GM23338 (cell line): ENCODE measurements at regions not wholly inside any gene's neighbourhood (a gene's known extent, or its start where the extent isn't known, plus 50 kb on each side); places are given as distances from the start of the nearest gene placed in this dataset.

Source experiments
- ATAC-seq: fragments of 200-7000 bp; cut with Tn5 transposase; 3 replicates; pipeline ENCODE4 v1.9.1; 2020
- DNase-seq: peaks from one replicate; pipeline ENCODE4 v3.0.0-alpha.2; 2015; ENCODE audit warnings: low spot score
- H2AFZ ChIP-seq: fragments of 200-600 bp; sonication (generic); 2 replicates; pipeline ENCODE4 v1.8.0; 2016; ENCODE audit warnings: antibody characterized with exemption, mild to moderate bottlenecking, moderate library complexity
- H3F3A ChIP-seq: fragments of 200-600 bp; sonication (generic); replicated peaks from 2 replicates; pipeline ENCODE4 v1.8.0; 2017; ENCODE audit warnings: antibody characterized with exemption, mixed run types, low read depth
- H3K27ac ChIP-seq: fragments of 200-600 bp; sonication (generic); 2 replicates; pipeline ENCODE4 v1.6.1; 2016; ENCODE audit warnings: low read depth
- H3K27me3 ChIP-seq: fragments of 200-600 bp; sonication (generic); 2 replicates; pipeline ENCODE4 v1.8.0; 2016; ENCODE audit warnings: mild to moderate bottlenecking, mixed run types, moderate library complexity; ENCODE audit not compliant: insufficient read depth
- H3K36me3 ChIP-seq: fragments of 200-600 bp; sonication (generic); 2 replicates; pipeline ENCODE4 v1.8.0; 2016; ENCODE audit warnings: mild to moderate bottlenecking; ENCODE audit not compliant: insufficient read depth
- H3K4me1 ChIP-seq: fragments of 200-600 bp; sonication (generic); 2 replicates; pipeline ENCODE4 v1.8.0; 2016; ENCODE audit warnings: mild to moderate bottlenecking, moderate library complexity; ENCODE audit not compliant: insufficient read depth
- H3K4me2 ChIP-seq: fragments of 200-600 bp; sonication (generic); 2 replicates; pipeline ENCODE4 v1.7.1; 2017; ENCODE audit warnings: mixed run types
- H3K4me3 ChIP-seq: fragments of 200-600 bp; sonication (generic); 2 replicates; pipeline ENCODE4 v1.6.1; 2016; ENCODE audit warnings: mixed run types
- H3K79me2 ChIP-seq: fragments of 200-600 bp; sonication (generic); replicated peaks from 2 replicates; pipeline ENCODE4 v1.8.0; 2017; ENCODE audit warnings: mild to moderate bottlenecking; ENCODE audit not compliant: insufficient read depth
- H3K9me2 ChIP-seq: fragments of 200-600 bp; sonication (generic); 2 replicates; pipeline ENCODE4 v1.8.0; 2017; ENCODE audit not compliant: insufficient read depth
- H4K20me1 ChIP-seq: fragments of 200-600 bp; sonication (generic); replicated peaks from 2 replicates; pipeline ENCODE4 v1.8.0; 2017; ENCODE audit warnings: mild to moderate bottlenecking; ENCODE audit not compliant: insufficient read depth
- H3K27ac Mint-ChIP-seq: 2 replicates; pipeline ENCODE4 v1.8.0; 2020; ENCODE audit warnings: inconsistent platforms, mild to moderate bottlenecking, moderate library complexity, mixed read lengths
- H3K27me3 Mint-ChIP-seq: 3 replicates; pipeline ENCODE4 v1.8.0; 2022; ENCODE audit warnings: low read depth, mild to moderate bottlenecking, moderate library complexity, mixed read lengths, inconsistent platforms; ENCODE audit not compliant: insufficient read depth, poor library complexity
- H3K36me3 Mint-ChIP-seq: 3 replicates; pipeline ENCODE4 v1.8.0; 2021; ENCODE audit warnings: low read depth, mild to moderate bottlenecking, inconsistent platforms, moderate library complexity, mixed read lengths
- H3K4me1 Mint-ChIP-seq: 3 replicates; pipeline ENCODE4 v1.8.0; 2020; ENCODE audit warnings: mild to moderate bottlenecking, inconsistent platforms, mixed read lengths
- H3K4me3 Mint-ChIP-seq: 3 replicates; pipeline ENCODE4 v1.8.0; 2021; ENCODE audit warnings: moderate library complexity, mild to moderate bottlenecking, inconsistent platforms, mixed read lengths
- H3K9me3 Mint-ChIP-seq: 3 replicates; pipeline ENCODE4 v1.8.0; 2020; ENCODE audit warnings: moderate library complexity, mild to moderate bottlenecking, inconsistent platforms, mixed read lengths
- CREB1 ChIP-seq: fragments of 250-450 bp; sonication (Bioruptor Pico); IDR thresholded peaks from 2 replicates; pipeline ENCODE4 v1.5.0; 2020; ENCODE audit warnings: low read depth, mild to moderate bottlenecking, moderate library complexity
- EZH2 ChIP-seq: fragments of 200-600 bp; sonication (generic); IDR thresholded peaks from one replicate; pipeline ENCODE4 v1.8.0; 2017; ENCODE audit warnings: antibody characterized with exemption, mild to moderate bottlenecking, low read depth; ENCODE audit not compliant: unreplicated experiment
- EZH2phosphoT487 ChIP-seq: fragments of 200-600 bp; sonication (generic); IDR thresholded peaks from one replicate; pipeline ENCODE4 v1.8.1; 2018; ENCODE audit warnings: antibody characterized with exemption; ENCODE audit not compliant: unreplicated experiment
- JUNB ChIP-seq: IDR thresholded peaks from one replicate; pipeline ENCODE4 v1.6.1; 2016; ENCODE audit warnings: antibody characterized with exemption; ENCODE audit not compliant: unreplicated experiment
- NANOG ChIP-seq: IDR thresholded peaks from 2 replicates; pipeline ENCODE4 v1.6.1; 2016; ENCODE audit warnings: antibody characterized with exemption, borderline replicate concordance
- POLR2AphosphoS5 ChIP-seq: IDR thresholded peaks from 2 replicates; pipeline ENCODE4 v1.6.1; 2016; ENCODE audit warnings: antibody characterized with exemption, low read depth
- STAT1 ChIP-seq: IDR thresholded peaks from one replicate; pipeline ENCODE4 v1.6.1; 2016; ENCODE audit warnings: antibody characterized with exemption; ENCODE audit not compliant: unreplicated experiment
- ZNF114 ChIP-seq: fragments of 250-450 bp; sonication (Bioruptor Pico); IDR thresholded peaks from 2 replicates; pipeline ENCODE4 v1.5.0; 2020; ENCODE audit warnings: mild to moderate bottlenecking, moderate library complexity
- ZNF331 ChIP-seq: fragments of 250-450 bp; sonication (Bioruptor Pico); IDR thresholded peaks from 2 replicates; pipeline ENCODE4 v1.5.0; 2020; ENCODE audit warnings: low read depth, mild to moderate bottlenecking, moderate library complexity
- TF ChIP-seq, protein P1 (sequence below): fragments of 250-450 bp; sonication (Bioruptor Pico); IDR thresholded peaks from 2 replicates; pipeline ENCODE4 v1.5.0; 2020; ENCODE audit warnings: mild to moderate bottlenecking, moderate library complexity
- TF ChIP-seq, protein P2 (sequence below): IDR thresholded peaks from 2 replicates; pipeline ENCODE4 v1.6.1; 2016; ENCODE audit warnings: antibody characterized with exemption
- TF ChIP-seq, protein P3 (sequence below): IDR thresholded peaks from one replicate; pipeline ENCODE4 v1.6.1; 2018; ENCODE audit warnings: antibody characterized with exemption; ENCODE audit not compliant: unreplicated experiment
- TF ChIP-seq, protein P4 (sequence below), 2 experiments: fragments of 200-600 bp in 1 of 2; sonication (generic) in 1 of 2; conservative IDR thresholded peaks; 2 replicates each; pipeline versions ENCODE4 v1.5.1 to v1.6.1; 2016 to 2017; ENCODE audit warnings: antibody characterized with exemption in 2 of 2, low read depth in 2 of 2, mild to moderate bottlenecking in 2 of 2, moderate library complexity in 1 of 2

DNA sequence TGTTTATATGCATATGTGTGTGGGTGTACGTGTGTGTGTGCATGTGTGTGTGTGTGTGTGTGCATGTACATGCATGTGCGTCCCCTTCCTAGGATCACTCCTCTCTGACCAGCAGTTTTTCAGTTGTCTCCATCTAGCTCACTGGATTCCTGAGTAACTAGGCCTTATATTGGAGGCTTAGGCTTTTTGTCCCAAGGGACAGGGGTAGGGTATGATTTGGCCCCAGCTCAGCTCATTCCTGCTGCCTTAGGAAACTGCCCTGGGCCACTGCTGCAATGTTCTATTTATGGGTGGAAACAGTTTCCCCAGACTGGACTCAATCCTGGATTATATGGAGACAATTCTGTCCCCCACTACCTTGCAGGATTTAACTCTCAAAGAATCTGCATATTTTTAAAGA, 68.8 kb upstream of the SDK1 start (continued):
- TF ChIP-seq, protein P1, sequence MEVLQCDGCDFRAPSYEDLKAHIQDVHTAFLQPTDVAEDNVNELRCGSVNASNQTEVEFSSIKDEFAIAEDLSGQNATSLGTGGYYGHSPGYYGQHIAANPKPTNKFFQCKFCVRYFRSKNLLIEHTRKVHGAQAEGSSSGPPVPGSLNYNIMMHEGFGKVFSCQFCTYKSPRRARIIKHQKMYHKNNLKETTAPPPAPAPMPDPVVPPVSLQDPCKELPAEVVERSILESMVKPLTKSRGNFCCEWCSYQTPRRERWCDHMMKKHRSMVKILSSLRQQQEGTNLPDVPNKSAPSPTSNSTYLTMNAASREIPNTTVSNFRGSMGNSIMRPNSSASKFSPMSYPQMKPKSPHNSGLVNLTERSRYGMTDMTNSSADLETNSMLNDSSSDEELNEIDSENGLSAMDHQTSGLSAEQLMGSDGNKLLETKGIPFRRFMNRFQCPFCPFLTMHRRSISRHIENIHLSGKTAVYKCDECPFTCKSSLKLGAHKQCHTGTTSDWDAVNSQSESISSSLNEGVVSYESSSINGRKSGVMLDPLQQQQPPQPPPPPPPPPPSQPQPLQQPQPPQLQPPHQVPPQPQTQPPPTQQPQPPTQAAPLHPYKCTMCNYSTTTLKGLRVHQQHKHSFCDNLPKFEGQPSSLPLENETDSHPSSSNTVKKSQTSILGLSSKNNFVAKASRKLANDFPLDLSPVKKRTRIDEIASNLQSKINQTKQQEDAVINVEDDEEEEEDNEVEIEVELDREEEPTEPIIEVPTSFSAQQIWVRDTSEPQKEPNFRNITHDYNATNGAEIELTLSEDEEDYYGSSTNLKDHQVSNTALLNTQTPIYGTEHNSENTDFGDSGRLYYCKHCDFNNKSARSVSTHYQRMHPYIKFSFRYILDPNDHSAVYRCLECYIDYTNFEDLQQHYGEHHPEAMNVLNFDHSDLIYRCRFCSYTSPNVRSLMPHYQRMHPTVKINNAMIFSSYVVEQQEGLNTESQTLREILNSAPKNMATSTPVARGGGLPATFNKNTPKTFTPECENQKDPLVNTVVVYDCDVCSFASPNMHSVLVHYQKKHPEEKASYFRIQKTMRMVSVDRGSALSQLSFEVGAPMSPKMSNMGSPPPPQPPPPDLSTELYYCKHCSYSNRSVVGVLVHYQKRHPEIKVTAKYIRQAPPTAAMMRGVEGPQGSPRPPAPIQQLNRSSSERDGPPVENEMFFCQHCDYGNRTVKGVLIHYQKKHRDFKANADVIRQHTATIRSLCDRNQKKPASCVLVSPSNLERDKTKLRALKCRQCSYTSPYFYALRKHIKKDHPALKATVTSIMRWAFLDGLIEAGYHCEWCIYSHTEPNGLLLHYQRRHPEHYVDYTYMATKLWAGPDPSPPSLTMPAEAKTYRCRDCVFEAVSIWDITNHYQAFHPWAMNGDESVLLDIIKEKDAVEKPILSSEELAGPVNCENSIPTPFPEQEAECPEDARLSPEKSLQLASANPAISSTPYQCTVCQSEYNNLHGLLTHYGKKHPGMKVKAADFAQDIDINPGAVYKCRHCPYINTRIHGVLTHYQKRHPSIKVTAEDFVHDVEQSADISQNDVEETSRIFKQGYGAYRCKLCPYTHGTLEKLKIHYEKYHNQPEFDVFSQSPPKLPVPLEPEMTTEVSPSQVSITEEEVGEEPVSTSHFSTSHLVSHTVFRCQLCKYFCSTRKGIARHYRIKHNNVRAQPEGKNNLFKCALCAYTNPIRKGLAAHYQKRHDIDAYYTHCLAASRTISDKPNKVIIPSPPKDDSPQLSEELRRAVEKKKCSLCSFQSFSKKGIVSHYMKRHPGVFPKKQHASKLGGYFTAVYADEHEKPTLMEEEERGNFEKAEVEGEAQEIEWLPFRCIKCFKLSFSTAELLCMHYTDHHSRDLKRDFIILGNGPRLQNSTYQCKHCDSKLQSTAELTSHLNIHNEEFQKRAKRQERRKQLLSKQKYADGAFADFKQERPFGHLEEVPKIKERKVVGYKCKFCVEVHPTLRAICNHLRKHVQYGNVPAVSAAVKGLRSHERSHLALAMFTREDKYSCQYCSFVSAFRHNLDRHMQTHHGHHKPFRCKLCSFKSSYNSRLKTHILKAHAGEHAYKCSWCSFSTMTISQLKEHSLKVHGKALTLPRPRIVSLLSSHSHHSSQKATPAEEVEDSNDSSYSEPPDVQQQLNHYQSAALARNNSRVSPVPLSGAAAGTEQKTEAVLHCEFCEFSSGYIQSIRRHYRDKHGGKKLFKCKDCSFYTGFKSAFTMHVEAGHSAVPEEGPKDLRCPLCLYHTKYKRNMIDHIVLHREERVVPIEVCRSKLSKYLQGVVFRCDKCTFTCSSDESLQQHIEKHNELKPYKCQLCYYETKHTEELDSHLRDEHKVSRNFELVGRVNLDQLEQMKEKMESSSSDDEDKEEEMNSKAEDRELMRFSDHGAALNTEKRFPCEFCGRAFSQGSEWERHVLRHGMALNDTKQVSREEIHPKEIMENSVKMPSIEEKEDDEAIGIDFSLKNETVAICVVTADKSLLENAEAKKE (CRISPR knock-in tag): no peak
- no peak for TF ChIP-seq POLR2AphosphoS5
- TF ChIP-seq EZH2: no peak
- TF ChIP-seq ZNF331 (CRISPR knock-in tag): no peak
- no peak for TF ChIP-seq STAT1
- no peak for TF ChIP-seq JUNB

DNA sequence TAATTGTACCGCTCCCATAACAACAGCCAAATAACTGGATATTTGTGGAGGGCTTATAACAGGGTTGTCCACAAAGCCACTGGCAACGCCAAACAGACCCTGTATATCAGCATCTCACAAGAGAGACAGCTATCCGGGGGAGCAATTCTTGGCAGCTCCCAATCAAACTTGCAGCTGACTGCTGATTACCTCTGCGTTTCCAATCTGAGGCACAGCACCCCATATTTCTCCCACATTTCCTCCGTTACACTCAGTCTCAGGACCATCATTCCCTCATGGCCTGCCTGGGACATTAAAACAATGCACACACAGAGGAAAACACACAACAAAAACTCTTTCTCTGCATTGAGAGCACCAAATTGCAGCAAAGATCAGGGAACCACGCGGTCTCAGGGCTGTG, 67.8 kb upstream of the SDK1 start:
- Mint-ChIP-seq H3K4me1 (no peaks in the 10 kb centered on the region), H3K9me3 (peaks cover 13% of the 10 kb centered on the region), H3K27ac (no peak overlapping the region), H3K27me3 (peaks cover 7% of the 10 kb centered on the region), H3K36me3 (peaks cover 7% of the 10 kb centered on the region), H3K4me3 (no peak overlapping the region)
- Histone ChIP-seq H2AFZ (peak overlapping the region; percentile 87), H3K4me3 (no peak overlapping the region), H3K4me2 (no peak overlapping the region), H3K36me3 (no peaks in the 10 kb centered on the region), H4K20me1 (no peaks in the 10 kb centered on the region), H3K9me2 (peaks cover 10% of the 10 kb centered on the region), H3F3A (no peaks in the 10 kb centered on the region), H3K27me3 (no peaks in the 10 kb centered on the region), H3K79me2 (no peaks in the 10 kb centered on the region), H3K4me1 (no peaks in the 10 kb centered on the region), H3K27ac (no peak overlapping the region)
- ATAC-seq: no peak
- no peak for DNase-seq
- TF ChIP-seq, protein P2, sequence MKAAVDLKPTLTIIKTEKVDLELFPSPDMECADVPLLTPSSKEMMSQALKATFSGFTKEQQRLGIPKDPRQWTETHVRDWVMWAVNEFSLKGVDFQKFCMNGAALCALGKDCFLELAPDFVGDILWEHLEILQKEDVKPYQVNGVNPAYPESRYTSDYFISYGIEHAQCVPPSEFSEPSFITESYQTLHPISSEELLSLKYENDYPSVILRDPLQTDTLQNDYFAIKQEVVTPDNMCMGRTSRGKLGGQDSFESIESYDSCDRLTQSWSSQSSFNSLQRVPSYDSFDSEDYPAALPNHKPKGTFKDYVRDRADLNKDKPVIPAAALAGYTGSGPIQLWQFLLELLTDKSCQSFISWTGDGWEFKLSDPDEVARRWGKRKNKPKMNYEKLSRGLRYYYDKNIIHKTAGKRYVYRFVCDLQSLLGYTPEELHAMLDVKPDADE: no peak
- no peak for TF ChIP-seq POLR2AphosphoS5
- TF ChIP-seq ZNF331 (CRISPR knock-in tag): no peak
- no peak for TF ChIP-seq NANOG
- no peak for TF ChIP-seq EZH2
- TF ChIP-seq, protein P3, sequence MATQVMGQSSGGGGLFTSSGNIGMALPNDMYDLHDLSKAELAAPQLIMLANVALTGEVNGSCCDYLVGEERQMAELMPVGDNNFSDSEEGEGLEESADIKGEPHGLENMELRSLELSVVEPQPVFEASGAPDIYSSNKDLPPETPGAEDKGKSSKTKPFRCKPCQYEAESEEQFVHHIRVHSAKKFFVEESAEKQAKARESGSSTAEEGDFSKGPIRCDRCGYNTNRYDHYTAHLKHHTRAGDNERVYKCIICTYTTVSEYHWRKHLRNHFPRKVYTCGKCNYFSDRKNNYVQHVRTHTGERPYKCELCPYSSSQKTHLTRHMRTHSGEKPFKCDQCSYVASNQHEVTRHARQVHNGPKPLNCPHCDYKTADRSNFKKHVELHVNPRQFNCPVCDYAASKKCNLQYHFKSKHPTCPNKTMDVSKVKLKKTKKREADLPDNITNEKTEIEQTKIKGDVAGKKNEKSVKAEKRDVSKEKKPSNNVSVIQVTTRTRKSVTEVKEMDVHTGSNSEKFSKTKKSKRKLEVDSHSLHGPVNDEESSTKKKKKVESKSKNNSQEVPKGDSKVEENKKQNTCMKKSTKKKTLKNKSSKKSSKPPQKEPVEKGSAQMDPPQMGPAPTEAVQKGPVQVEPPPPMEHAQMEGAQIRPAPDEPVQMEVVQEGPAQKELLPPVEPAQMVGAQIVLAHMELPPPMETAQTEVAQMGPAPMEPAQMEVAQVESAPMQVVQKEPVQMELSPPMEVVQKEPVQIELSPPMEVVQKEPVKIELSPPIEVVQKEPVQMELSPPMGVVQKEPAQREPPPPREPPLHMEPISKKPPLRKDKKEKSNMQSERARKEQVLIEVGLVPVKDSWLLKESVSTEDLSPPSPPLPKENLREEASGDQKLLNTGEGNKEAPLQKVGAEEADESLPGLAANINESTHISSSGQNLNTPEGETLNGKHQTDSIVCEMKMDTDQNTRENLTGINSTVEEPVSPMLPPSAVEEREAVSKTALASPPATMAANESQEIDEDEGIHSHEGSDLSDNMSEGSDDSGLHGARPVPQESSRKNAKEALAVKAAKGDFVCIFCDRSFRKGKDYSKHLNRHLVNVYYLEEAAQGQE: no peak
- no peak for TF ChIP-seq STAT1
- TF ChIP-seq, protein P4, sequence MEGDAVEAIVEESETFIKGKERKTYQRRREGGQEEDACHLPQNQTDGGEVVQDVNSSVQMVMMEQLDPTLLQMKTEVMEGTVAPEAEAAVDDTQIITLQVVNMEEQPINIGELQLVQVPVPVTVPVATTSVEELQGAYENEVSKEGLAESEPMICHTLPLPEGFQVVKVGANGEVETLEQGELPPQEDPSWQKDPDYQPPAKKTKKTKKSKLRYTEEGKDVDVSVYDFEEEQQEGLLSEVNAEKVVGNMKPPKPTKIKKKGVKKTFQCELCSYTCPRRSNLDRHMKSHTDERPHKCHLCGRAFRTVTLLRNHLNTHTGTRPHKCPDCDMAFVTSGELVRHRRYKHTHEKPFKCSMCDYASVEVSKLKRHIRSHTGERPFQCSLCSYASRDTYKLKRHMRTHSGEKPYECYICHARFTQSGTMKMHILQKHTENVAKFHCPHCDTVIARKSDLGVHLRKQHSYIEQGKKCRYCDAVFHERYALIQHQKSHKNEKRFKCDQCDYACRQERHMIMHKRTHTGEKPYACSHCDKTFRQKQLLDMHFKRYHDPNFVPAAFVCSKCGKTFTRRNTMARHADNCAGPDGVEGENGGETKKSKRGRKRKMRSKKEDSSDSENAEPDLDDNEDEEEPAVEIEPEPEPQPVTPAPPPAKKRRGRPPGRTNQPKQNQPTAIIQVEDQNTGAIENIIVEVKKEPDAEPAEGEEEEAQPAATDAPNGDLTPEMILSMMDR (conservative IDR thresholded peaks at IDR 0.05; ENCODE audit: low read depth in 2 of 2): no peak
- TF ChIP-seq JUNB: no peak
- TF ChIP-seq EZH2phosphoT487: no peak
- no peak for TF ChIP-seq ZNF114 (CRISPR knock-in tag)
- TF ChIP-seq CREB1 (CRISPR knock-in tag): no peak
